ENCODE measurements at regions not wholly inside any gene's neighbourhood (a gene's known extent, or its start where the extent isn't known, plus 50 kb on each side); places are given as distances from the start of the nearest gene placed in this dataset.

- H3K27ac Mint-ChIP-seq (ENCODE audit: unreplicated experiment), result no peak overlapping the region
- H3K4me1 Mint-ChIP-seq (ENCODE audit: low read depth), result no peaks in the 10 kb centered on the region
- peaks cover 15% of the 10 kb centered on the region for H3K27me3 Mint-ChIP-seq (ENCODE audit: low read depth)
- TF ChIP-seq, protein P1, sequence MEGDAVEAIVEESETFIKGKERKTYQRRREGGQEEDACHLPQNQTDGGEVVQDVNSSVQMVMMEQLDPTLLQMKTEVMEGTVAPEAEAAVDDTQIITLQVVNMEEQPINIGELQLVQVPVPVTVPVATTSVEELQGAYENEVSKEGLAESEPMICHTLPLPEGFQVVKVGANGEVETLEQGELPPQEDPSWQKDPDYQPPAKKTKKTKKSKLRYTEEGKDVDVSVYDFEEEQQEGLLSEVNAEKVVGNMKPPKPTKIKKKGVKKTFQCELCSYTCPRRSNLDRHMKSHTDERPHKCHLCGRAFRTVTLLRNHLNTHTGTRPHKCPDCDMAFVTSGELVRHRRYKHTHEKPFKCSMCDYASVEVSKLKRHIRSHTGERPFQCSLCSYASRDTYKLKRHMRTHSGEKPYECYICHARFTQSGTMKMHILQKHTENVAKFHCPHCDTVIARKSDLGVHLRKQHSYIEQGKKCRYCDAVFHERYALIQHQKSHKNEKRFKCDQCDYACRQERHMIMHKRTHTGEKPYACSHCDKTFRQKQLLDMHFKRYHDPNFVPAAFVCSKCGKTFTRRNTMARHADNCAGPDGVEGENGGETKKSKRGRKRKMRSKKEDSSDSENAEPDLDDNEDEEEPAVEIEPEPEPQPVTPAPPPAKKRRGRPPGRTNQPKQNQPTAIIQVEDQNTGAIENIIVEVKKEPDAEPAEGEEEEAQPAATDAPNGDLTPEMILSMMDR (IDR thresholded peaks at IDR 0.05), result no peak
- H3K4me3 Mint-ChIP-seq (ENCODE audit: unreplicated experiment), result no peak overlapping the region
- H3K9me3 Mint-ChIP-seq (ENCODE audit: low read depth), result no peaks in the 10 kb centered on the region
- H3K36me3 Mint-ChIP-seq (ENCODE audit: low read depth), result no peaks in the 10 kb centered on the region
- no peak for DNase-seq (ENCODE audit: low spot score)
Measured at GRCh38 chr2:198703281-198703680, 754.5 kb downstream of the SATB2 start.

DNA sequence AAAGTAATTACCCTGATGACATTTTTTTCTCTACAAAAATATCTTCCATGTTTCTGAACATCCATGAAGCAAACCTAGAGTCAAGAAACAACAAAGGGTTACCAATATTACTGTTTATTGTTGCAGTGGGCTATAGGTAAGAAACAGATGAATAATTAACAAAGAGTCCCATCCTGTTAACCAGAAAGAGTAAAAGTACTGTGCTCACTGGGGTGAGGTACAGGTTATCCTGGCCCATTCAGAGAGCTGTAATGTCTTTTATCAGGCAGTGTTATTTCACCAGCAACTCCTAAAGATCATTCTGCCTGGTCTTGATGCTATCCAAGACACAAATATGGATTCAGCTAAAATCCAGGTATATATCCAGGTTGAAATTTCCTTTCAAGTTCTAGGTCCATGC lies 754.9 kb downstream of the SATB2 start:
- TF ChIP-seq, protein P1 (IDR thresholded peaks at IDR 0.05), result no peak
- Mint-ChIP-seq H3K9me3 (ENCODE audit: low read depth) (no peaks in the 10 kb centered on the region), H3K4me1 (ENCODE audit: low read depth) (no peaks in the 10 kb centered on the region), H3K4me3 (ENCODE audit: unreplicated experiment) (no peak overlapping the region), H3K27ac (ENCODE audit: unreplicated experiment) (no peak overlapping the region), H3K27me3 (ENCODE audit: low read depth) (peaks cover 17% of the 10 kb centered on the region), H3K36me3 (ENCODE audit: low read depth) (no peaks in the 10 kb centered on the region)
- DNase-seq (ENCODE audit: low spot score), result no peak

- Mint-ChIP-seq H3K4me1 (ENCODE audit: low read depth) (no peaks in the 10 kb centered on the region), H3K27me3 (ENCODE audit: low read depth) (peaks cover 17% of the 10 kb centered on the region), H3K9me3 (ENCODE audit: low read depth) (no peaks in the 10 kb centered on the region), H3K27ac (ENCODE audit: unreplicated experiment) (no peak overlapping the region), H3K36me3 (ENCODE audit: low read depth) (no peaks in the 10 kb centered on the region), H3K4me3 (ENCODE audit: unreplicated experiment) (no peak overlapping the region)
- TF ChIP-seq, protein P1 (IDR thresholded peaks at IDR 0.05), result no peak
- no peak for DNase-seq (ENCODE audit: low spot score)
Measured at GRCh38 chr2:198701481-198701880, 756.3 kb downstream of the SATB2 start.

DNA sequence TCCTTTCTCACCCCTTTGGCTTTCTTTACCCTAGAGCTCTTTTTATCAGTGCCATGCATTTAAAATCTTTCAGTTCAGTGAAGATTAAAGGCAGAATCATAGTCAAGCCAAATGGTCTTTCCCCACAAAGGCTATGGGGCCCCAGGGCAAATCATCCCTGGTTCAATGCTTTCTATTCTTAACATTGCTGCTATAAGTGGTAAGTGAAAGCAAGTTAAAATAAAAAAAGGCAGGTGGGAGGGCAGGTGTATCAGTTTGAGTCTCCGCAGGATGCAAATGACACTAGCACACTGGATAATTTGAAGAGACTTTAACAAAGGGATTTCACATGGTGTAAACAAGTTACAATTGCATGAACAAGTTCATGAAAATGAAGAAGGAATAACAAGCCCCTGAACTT lies 757.4 kb downstream of the SATB2 start:
- no peaks in the 10 kb centered on the region for H3K36me3 Mint-ChIP-seq (ENCODE audit: low read depth)
- TF ChIP-seq, protein P1 (IDR thresholded peaks at IDR 0.05), result no peak
- H3K27ac Mint-ChIP-seq (ENCODE audit: unreplicated experiment), result no peak overlapping the region
- H3K4me1 Mint-ChIP-seq (ENCODE audit: low read depth), result no peaks in the 10 kb centered on the region
- DNase-seq (ENCODE audit: low spot score), result no peak
- no peaks in the 10 kb centered on the region for H3K9me3 Mint-ChIP-seq (ENCODE audit: low read depth)
- H3K27me3 Mint-ChIP-seq (ENCODE audit: low read depth), result peaks cover 17% of the 10 kb centered on the region
- no peak overlapping the region for H3K4me3 Mint-ChIP-seq (ENCODE audit: unreplicated experiment)

GRCh38 chr2:198698230-198698629 lies 759.5 kb downstream of the SATB2 start:
- Mint-ChIP-seq H3K36me3 (ENCODE audit: low read depth) (no peaks in the 10 kb centered on the region), H3K9me3 (ENCODE audit: low read depth) (no peaks in the 10 kb centered on the region), H3K27ac (ENCODE audit: unreplicated experiment) (no peak overlapping the region), H3K4me3 (ENCODE audit: unreplicated experiment) (no peak overlapping the region), H3K27me3 (ENCODE audit: low read depth) (peaks cover 13% of the 10 kb centered on the region), H3K4me1 (ENCODE audit: low read depth) (no peaks in the 10 kb centered on the region)
- DNase-seq (ENCODE audit: low spot score), result no peak
- TF ChIP-seq, protein P1 (IDR thresholded peaks at IDR 0.05), result no peak

Measured in chondrocyte (in vitro differentiated cells).